CD4-positive, CD25-positive, alpha-beta regulatory T cell (primary cell): ENCODE measurements at regions not wholly inside any gene's neighbourhood (a gene's known extent, or its start where the extent isn't known, plus 50 kb on each side); places are given as distances from the start of the nearest gene placed in this dataset.
"Not testable (repeated sequence)": the region's sequence is repeated elsewhere in the genome, so short reads cannot be mapped to it uniquely, and the experiment has no call there.

Experiments
- ATAC-seq, 2 donors: fragments of 150-1000 bp; cut with Tn5 transposase; one replicate each; pipeline ENCODE4 v1.10.0; 2021; ENCODE audit warnings: low read depth in 2 of 2, moderate number of reproducible peaks in 2 of 2, moderate library complexity in 1 of 2
- DNase-seq, 3 donors: peaks; one replicate each; pipeline versions ENCODE4 v3.0.0 to v3.0.0-alpha.2; 2012 to 2022; ENCODE audit warnings: mixed read lengths in 1 of 3
- H3K27ac ChIP-seq: one replicate; pipeline ENCODE4 v1.7.0; 2013; ENCODE audit warnings: mild to moderate bottlenecking, low read length; ENCODE audit not compliant: insufficient read depth, poor library complexity, severe bottlenecking
- H3K27me3 ChIP-seq: one replicate; pipeline ENCODE4 v1.7.0; 2013; ENCODE audit warnings: low read length; ENCODE audit not compliant: control insufficient read depth, insufficient read depth
- H3K36me3 ChIP-seq: one replicate; pipeline ENCODE4 v1.7.0; 2013; ENCODE audit warnings: mild to moderate bottlenecking, low read length, moderate library complexity; ENCODE audit not compliant: control insufficient read depth, insufficient read depth
- H3K4me1 ChIP-seq: 2 replicates; pipeline ENCODE4 v1.7.0; 2013; ENCODE audit warnings: mild to moderate bottlenecking, low read length; ENCODE audit not compliant: insufficient read depth, control insufficient read depth, poor library complexity, severe bottlenecking
- H3K4me3 ChIP-seq: one replicate; pipeline ENCODE4 v1.7.0; 2013; ENCODE audit warnings: low read depth, mild to moderate bottlenecking, low read length, moderate library complexity
- H3K9me3 ChIP-seq, 2 experiments: 1 replicate in 1 of 2; 2 replicates in 1 of 2; pipeline ENCODE4 v1.7.0; 2013; ENCODE audit warnings: low read length in 2 of 2, mild to moderate bottlenecking in 1 of 2, moderate library complexity in 1 of 2; ENCODE audit not compliant: control insufficient read depth in 2 of 2
- H3K27ac Mint-ChIP-seq, 3 donors: one replicate each; pipeline ENCODE4 v1.8.0; 2020 to 2022; ENCODE audit warnings: mild to moderate bottlenecking in 3 of 3, mixed read lengths in 3 of 3, moderate library complexity in 2 of 3
- H3K27me3 Mint-ChIP-seq: one replicate; pipeline ENCODE4 v1.8.0; 2022; ENCODE audit warnings: mild to moderate bottlenecking, mixed read lengths
- H3K36me3 Mint-ChIP-seq: one replicate; pipeline ENCODE4 v1.8.0; 2020; ENCODE audit warnings: mixed read lengths
- H3K4me1 Mint-ChIP-seq, 4 donors: one replicate each; pipeline ENCODE4 v1.8.0; 2020 to 2022; ENCODE audit warnings: mixed read lengths in 4 of 4, mild to moderate bottlenecking in 1 of 4
- H3K4me3 Mint-ChIP-seq, 4 donors: one replicate each; pipeline ENCODE4 v1.8.0; 2020 to 2022; ENCODE audit warnings: mild to moderate bottlenecking in 4 of 4, mixed read lengths in 4 of 4, moderate library complexity in 3 of 4
- H3K9me3 Mint-ChIP-seq, 7 donors: one replicate each; pipeline ENCODE4 v1.8.0; 2020 to 2022; ENCODE audit warnings: mixed read lengths in 7 of 7, mild to moderate bottlenecking in 3 of 7, moderate library complexity in 2 of 7

GRCh38 chr14:43085819-43086218 is 1421.3 kb downstream of the FSCB start:
- Mint-ChIP-seq H3K36me3 (no peaks in the 10 kb centered on the region), H3K4me1 (no peaks in the 10 kb centered on the region), H3K27ac (no peak overlapping the region), H3K4me3 (no peak overlapping the region), H3K27me3 (no peaks in the 10 kb centered on the region), H3K9me3 (peaks cover 0 to 26% (median 4%) of the 10 kb centered on the region in 7 donors)
- H3K36me3 ChIP-seq: no peaks in the 10 kb centered on the region
- ATAC-seq (no peak), DNase-seq (no peak)
- peaks cover 0 to 3% of the 10 kb centered on the region in 2 experiments for H3K9me3 ChIP-seq
- H3K27me3 ChIP-seq: no peaks in the 10 kb centered on the region
- no peak overlapping the region for H3K4me3 ChIP-seq
- no peak overlapping the region for H3K27ac ChIP-seq
- no peaks in the 10 kb centered on the region for H3K4me1 ChIP-seq

- H3K27me3 ChIP-seq, H3K27ac ChIP-seq, H3K27ac Mint-ChIP-seq, DNase-seq, H3K4me3 Mint-ChIP-seq, H3K4me3 ChIP-seq, H3K36me3 Mint-ChIP-seq, ATAC-seq, H3K36me3 ChIP-seq, H3K4me1 Mint-ChIP-seq, H3K27me3 Mint-ChIP-seq, H3K4me1 ChIP-seq, H3K9me3 ChIP-seq: not testable (repeated sequence)
- H3K9me3 Mint-ChIP-seq: peaks cover 0 to 11% (median 0%) of the 10 kb centered on the region in 7 donors
Measured at GRCh38 chr14:43067372-43067771, 1439.7 kb downstream of the FSCB start.

- ATAC-seq (no peak), DNase-seq (no peak)
- H3K27ac ChIP-seq: no peak overlapping the region
- no peak overlapping the region for H3K27ac Mint-ChIP-seq
- H3K9me3 Mint-ChIP-seq: peaks cover 0 to 38% (median 6%) of the 10 kb centered on the region in 7 donors
- H3K4me3 Mint-ChIP-seq: no peak overlapping the region
- no peaks in the 10 kb centered on the region for H3K4me1 Mint-ChIP-seq
- no peaks in the 10 kb centered on the region for H3K4me1 ChIP-seq
- H3K9me3 ChIP-seq: peaks cover 0 to 3% of the 10 kb centered on the region in 2 experiments
- no peak overlapping the region for H3K4me3 ChIP-seq
- H3K27me3 Mint-ChIP-seq: no peaks in the 10 kb centered on the region
- no peaks in the 10 kb centered on the region for H3K36me3 Mint-ChIP-seq
- no peaks in the 10 kb centered on the region for H3K36me3 ChIP-seq
- H3K27me3 ChIP-seq: no peaks in the 10 kb centered on the region
Measured at GRCh38 chr14:43056106-43056505, 1449.4 kb downstream of the LRFN5 start.

- no peaks in the 10 kb centered on the region for H3K27me3 ChIP-seq
Measured at GRCh38 chr14:43052897-43053296, 1446.2 kb downstream of the LRFN5 start.

GRCh38 chr14:43043850-43044249 is 1437.2 kb downstream of the LRFN5 start:
- no peaks in the 10 kb centered on the region for H3K4me1 Mint-ChIP-seq
- Histone ChIP-seq H3K4me3 (no peak overlapping the region), H3K9me3 (no peaks in the 10 kb centered on the region), H3K36me3 (no peaks in the 10 kb centered on the region), H3K27ac (no peak overlapping the region), H3K4me1 (no peaks in the 10 kb centered on the region), H3K27me3 (no peaks in the 10 kb centered on the region)
- DNase-seq (no peak), ATAC-seq (no peak)
- no peak overlapping the region for H3K4me3 Mint-ChIP-seq
- H3K36me3 Mint-ChIP-seq: no peaks in the 10 kb centered on the region
- no peak overlapping the region for H3K27ac Mint-ChIP-seq
- H3K27me3 Mint-ChIP-seq: no peaks in the 10 kb centered on the region
- peaks cover 0 to 18% (median 4%) of the 10 kb centered on the region in 7 donors for H3K9me3 Mint-ChIP-seq

More at GRCh38 chr14:43052897-43053296, 1446.2 kb downstream of the LRFN5 start:
- H3K27ac ChIP-seq: no peak overlapping the region
- Mint-ChIP-seq H3K27ac (no peak overlapping the region), H3K9me3 (peaks cover 0 to 24% (median 4%) of the 10 kb centered on the region in 7 donors), H3K4me1 (no peaks in the 10 kb centered on the region), H3K27me3 (no peaks in the 10 kb centered on the region), H3K4me3 (no peak overlapping the region), H3K36me3 (no peaks in the 10 kb centered on the region)
- no peaks in the 10 kb centered on the region for H3K36me3 ChIP-seq
- DNase-seq (no peak), ATAC-seq (no peak)
- no peaks in the 10 kb centered on the region for H3K4me1 ChIP-seq
- H3K4me3 ChIP-seq: no peak overlapping the region
- H3K9me3 ChIP-seq: no peaks in the 10 kb centered on the region

- no peak for DNase-seq
- Histone ChIP-seq H3K9me3 (no peaks in the 10 kb centered on the region), H3K27me3 (no peaks in the 10 kb centered on the region), H3K27ac (no peak overlapping the region), H3K4me1 (no peaks in the 10 kb centered on the region), H3K36me3 (no peaks in the 10 kb centered on the region), H3K4me3 (no peak overlapping the region)
- Mint-ChIP-seq H3K36me3 (no peaks in the 10 kb centered on the region), H3K27ac (no peak overlapping the region), H3K4me1 (no peaks in the 10 kb centered on the region), H3K9me3 (peaks cover 0 to 12% (median 4%) of the 10 kb centered on the region in 7 donors), H3K4me3 (no peak overlapping the region), H3K27me3 (no peaks in the 10 kb centered on the region)
- no peak for ATAC-seq
Measured at GRCh38 chr14:43042408-43042807, 1435.7 kb downstream of the LRFN5 start.

- Mint-ChIP-seq H3K36me3 (no peaks in the 10 kb centered on the region), H3K27ac (no peak overlapping the region), H3K4me1 (no peaks in the 10 kb centered on the region), H3K27me3 (no peaks in the 10 kb centered on the region), H3K9me3 (peaks cover 0 to 11% (median 4%) of the 10 kb centered on the region in 7 donors), H3K4me3 (no peak overlapping the region)
- ATAC-seq (no peak), DNase-seq (no peak)
- H3K4me1 ChIP-seq: no peaks in the 10 kb centered on the region
- H3K27ac ChIP-seq: no peak overlapping the region
- no peaks in the 10 kb centered on the region for H3K36me3 ChIP-seq
- H3K4me3 ChIP-seq: no peak overlapping the region
- no peaks in the 10 kb centered on the region for H3K9me3 ChIP-seq
- no peaks in the 10 kb centered on the region for H3K27me3 ChIP-seq
Measured at GRCh38 chr14:43041976-43042375, 1435.3 kb downstream of the LRFN5 start.

GRCh38 chr14:43041207-43041606 is 1434.5 kb downstream of the LRFN5 start:
- H3K27ac Mint-ChIP-seq: no peak overlapping the region
- H3K27me3 Mint-ChIP-seq: no peaks in the 10 kb centered on the region
- DNase-seq: no peak
- H3K4me3 Mint-ChIP-seq: no peak overlapping the region
- Histone ChIP-seq H3K4me1 (no peaks in the 10 kb centered on the region), H3K27ac (no peak overlapping the region), H3K27me3 (no peaks in the 10 kb centered on the region), H3K4me3 (no peak overlapping the region), H3K9me3 (no peaks in the 10 kb centered on the region), H3K36me3 (no peaks in the 10 kb centered on the region)
- H3K36me3 Mint-ChIP-seq: no peaks in the 10 kb centered on the region
- H3K9me3 Mint-ChIP-seq: peaks cover 0 to 11% (median 4%) of the 10 kb centered on the region in 7 donors
- no peaks in the 10 kb centered on the region for H3K4me1 Mint-ChIP-seq
- ATAC-seq: no peak
